H9 (cell line): ENCODE measurements at regions not wholly inside any gene's neighbourhood (a gene's known extent, or its start where the extent isn't known, plus 50 kb on each side); places are given as distances from the start of the nearest gene placed in this dataset.

Source experiments
- DNase-seq: peaks from one replicate; pipeline ENCODE4 v3.0.0-alpha.2; 2017
- H2AFZ ChIP-seq: one replicate; pipeline ENCODE4 v1.6.1; 2013; ENCODE audit warnings: mild to moderate bottlenecking, low read length, control low read depth, moderate library complexity
- H2AK5ac ChIP-seq: 2 replicates; pipeline ENCODE4 v1.6.1; 2013; ENCODE audit warnings: low read length, control low read depth, mixed read lengths; ENCODE audit not compliant: insufficient read length
- H2BK120ac ChIP-seq: one replicate; pipeline ENCODE4 v1.6.1; 2013; ENCODE audit warnings: low read depth, mild to moderate bottlenecking, low read length, control low read depth, inconsistent platforms; ENCODE audit not compliant: poor library complexity, severe bottlenecking
- H2BK12ac ChIP-seq: 2 replicates; pipeline ENCODE4 v1.6.1; 2013; ENCODE audit warnings: low read length, control low read depth, mixed read lengths, low read depth; ENCODE audit not compliant: insufficient read length
- H2BK15ac ChIP-seq: 2 replicates; pipeline ENCODE4 v1.6.1; 2013; ENCODE audit warnings: low read depth, low read length, control low read depth
- H2BK20ac ChIP-seq: one replicate; pipeline ENCODE4 v1.6.1; 2013; ENCODE audit warnings: low read depth, mild to moderate bottlenecking, low read length, control low read depth, inconsistent platforms; ENCODE audit not compliant: poor library complexity, severe bottlenecking
- H2BK5ac ChIP-seq: 2 replicates; pipeline ENCODE4 v1.6.1; 2013; ENCODE audit warnings: low read length, control low read depth, mixed read lengths; ENCODE audit not compliant: insufficient read length
- H3K14ac ChIP-seq: 2 replicates; pipeline ENCODE4 v1.6.1; 2013; ENCODE audit warnings: low read length, control low read depth; ENCODE audit not compliant: insufficient read depth
- H3K18ac ChIP-seq: 2 replicates; pipeline ENCODE4 v1.6.1; 2013; ENCODE audit warnings: low read depth, mild to moderate bottlenecking, mixed read lengths, low read length, control low read depth; ENCODE audit not compliant: insufficient read length
- H3K23ac ChIP-seq: 2 replicates; pipeline ENCODE4 v1.6.1; 2013; ENCODE audit warnings: low read length, control low read depth, mixed read lengths, low read depth; ENCODE audit not compliant: insufficient read length
- H3K23me2 ChIP-seq: 2 replicates; pipeline ENCODE4 v1.6.1; 2013; ENCODE audit warnings: low read depth, mild to moderate bottlenecking, mixed read lengths, low read length, control low read depth; ENCODE audit not compliant: insufficient read length, poor library complexity, severe bottlenecking
- H3K27ac ChIP-seq: 2 replicates; pipeline ENCODE4 v1.5.1; 2013; ENCODE audit warnings: low read length, control low read depth, mixed read lengths, low read depth; ENCODE audit not compliant: insufficient read length
- H3K27me3 ChIP-seq: 2 replicates; pipeline ENCODE4 v1.6.1; 2013; ENCODE audit warnings: low read length, control low read depth, inconsistent platforms; ENCODE audit not compliant: insufficient read depth
- H3K4ac ChIP-seq: 2 replicates; pipeline ENCODE4 v1.6.1; 2013; ENCODE audit warnings: low read depth, mild to moderate bottlenecking, control low read depth, inconsistent platforms, low read length, moderate library complexity
- H3K4me1 ChIP-seq: 2 replicates; pipeline ENCODE4 v1.6.1; 2013; ENCODE audit warnings: low read length, control low read depth, inconsistent platforms; ENCODE audit not compliant: insufficient read depth
- H3K4me2 ChIP-seq: 2 replicates; pipeline ENCODE4 v1.6.1; 2013; ENCODE audit warnings: low read length, control low read depth, mixed read lengths; ENCODE audit not compliant: insufficient read length, insufficient read depth
- H3K56ac ChIP-seq: 2 replicates; pipeline ENCODE4 v1.6.1; 2013; ENCODE audit warnings: low read depth, mild to moderate bottlenecking, mixed read lengths, low read length, control low read depth; ENCODE audit not compliant: insufficient read length
- H3K79me1 ChIP-seq: 2 replicates; pipeline ENCODE4 v1.6.1; 2013; ENCODE audit warnings: low read depth, mild to moderate bottlenecking, moderate library complexity, low read length, control low read depth, inconsistent platforms; ENCODE audit not compliant: insufficient read depth, poor library complexity, severe bottlenecking
- H3K79me2 ChIP-seq: 2 replicates; pipeline ENCODE4 v1.6.1; 2013; ENCODE audit warnings: low read length, control low read depth, inconsistent platforms; ENCODE audit not compliant: insufficient read depth
- H3K9ac ChIP-seq: 2 replicates; pipeline ENCODE4 v1.6.1; 2013; ENCODE audit warnings: low read length, control low read depth, mixed read lengths; ENCODE audit not compliant: insufficient read length; ENCODE audit errors: extremely low read depth
- H3K9me3 ChIP-seq: one replicate; pipeline ENCODE4 v1.6.1; 2013; ENCODE audit warnings: low read depth, low read length, inconsistent platforms; ENCODE audit not compliant: control insufficient read depth
- H3T11ph ChIP-seq: one replicate; pipeline ENCODE4 v1.6.1; 2013; ENCODE audit warnings: mild to moderate bottlenecking, low read length, control low read depth, inconsistent platforms
- H4K20me1 ChIP-seq: one replicate; pipeline ENCODE4 v1.6.1; 2013; ENCODE audit not compliant: control insufficient read depth, insufficient read length, insufficient read depth
- H4K5ac ChIP-seq: 2 replicates; pipeline ENCODE4 v1.6.1; 2013; ENCODE audit warnings: low read depth, mild to moderate bottlenecking, mixed read lengths, low read length, control low read depth; ENCODE audit not compliant: insufficient read length
- H4K8ac ChIP-seq: replicated peaks from 2 replicates; pipeline ENCODE4 v1.6.1; 2013; ENCODE audit warnings: low read length, control low read depth, mixed read lengths, low read depth; ENCODE audit not compliant: insufficient read length
- H4K91ac ChIP-seq: 2 replicates; pipeline ENCODE4 v1.6.1; 2013; ENCODE audit warnings: low read depth, mild to moderate bottlenecking, moderate library complexity, mixed read lengths, low read length, control low read depth; ENCODE audit not compliant: insufficient read length
- H3K27ac Mint-ChIP-seq, 3 experiments: 2 replicates in 2 of 3; 3 replicates in 1 of 3; pipeline ENCODE4 v1.8.0; 2020 to 2021; ENCODE audit warnings: mixed read lengths in 3 of 3, mild to moderate bottlenecking in 1 of 3, moderate library complexity in 1 of 3
- H3K27me3 Mint-ChIP-seq: 2 replicates; pipeline ENCODE4 v1.8.0; 2021; ENCODE audit warnings: low read depth, mild to moderate bottlenecking, moderate library complexity, mixed read lengths
- H3K36me3 Mint-ChIP-seq, 3 experiments: 2 replicates in 2 of 3; 3 replicates in 1 of 3; pipeline ENCODE4 v1.8.0; 2020 to 2021; ENCODE audit warnings: low read depth in 3 of 3, mixed read lengths in 3 of 3; ENCODE audit not compliant: insufficient read depth in 1 of 3
- H3K4me1 Mint-ChIP-seq, 2 experiments: 2 replicates each; pipeline ENCODE4 v1.8.0; 2020; ENCODE audit warnings: mixed read lengths in 2 of 2
- H3K4me3 Mint-ChIP-seq, 2 experiments: 2 replicates in 1 of 2; 3 replicates in 1 of 2; pipeline ENCODE4 v1.8.0; 2020 to 2021; ENCODE audit warnings: mild to moderate bottlenecking in 2 of 2, mixed read lengths in 2 of 2, moderate library complexity in 1 of 2
- H3K9me3 Mint-ChIP-seq, 2 experiments: 2 replicates in 1 of 2; 3 replicates in 1 of 2; pipeline ENCODE4 v1.8.0; 2020; ENCODE audit warnings: mild to moderate bottlenecking in 2 of 2, mixed read lengths in 2 of 2, moderate library complexity in 1 of 2
- CTCF ChIP-seq: fragments of 200-600 bp; sonication (generic); conservative IDR thresholded peaks from 3 replicates; pipeline ENCODE4 v1.8.0; 2021; ENCODE audit warnings: antibody characterized with exemption, mild to moderate bottlenecking
- WGBS: extraction: QIAGEN DNeasy Blood & Tissue Kit; methylation state at CpG from one replicate; pipeline ENCODE4 v1.1.7; 2013; ENCODE audit warnings: missing lambda C conversion rate, low lambda C conversion rate, mixed read lengths; ENCODE audit not compliant: insufficient read length; ENCODE audit errors: extremely low coverage; 5-methylcytosine and 5-hydroxymethylcytosine counted together

- Histone ChIP-seq H3K4ac (no peak overlapping the region), H4K8ac (no peak overlapping the region), H3K27ac (no peak overlapping the region), H3K23me2 (peaks cover 14% of the 10 kb centered on the region), H3K27me3 (no peaks in the 10 kb centered on the region; the same call in 1 of the 2 replicates), H3K4me2 (no peak overlapping the region), H4K91ac (no peak overlapping the region), H3K79me2 (no peaks in the 10 kb centered on the region), H3K14ac (no peak overlapping the region), H3K23ac (no peak overlapping the region), H2BK5ac (no peak overlapping the region), H3K56ac (no peak overlapping the region), H2BK120ac (no peak overlapping the region), H2AFZ (no peak overlapping the region), H2BK20ac (no peak overlapping the region), H3T11ph (no peak overlapping the region), H3K4me1 (peaks cover 13% of the 10 kb centered on the region; the same call in 1 of the 2 replicates), H3K9me3 (no peaks in the 10 kb centered on the region), H2AK5ac (no peak overlapping the region), H3K18ac (no peak overlapping the region), H2BK15ac (no peak overlapping the region), H4K20me1 (no peaks in the 10 kb centered on the region), H3K79me1 (no peaks in the 10 kb centered on the region), H4K5ac (no peak overlapping the region), H2BK12ac (no peak overlapping the region), H3K9ac (no peak overlapping the region)
- Mint-ChIP-seq H3K36me3 (no peaks in the 10 kb centered on the region; a peak in 1 of 7 replicates), H3K9me3 (peaks cover 0 to 2% of the 10 kb centered on the region in 2 experiments; a peak in 2 of 5 replicates), H3K27ac (no peak overlapping the region), H3K27me3 (peaks cover 20% of the 10 kb centered on the region), H3K4me1 (peaks cover 52 to 69% of the 10 kb centered on the region in 2 experiments), H3K4me3 (peak overlapping the region in 1 of 2 experiments; percentile 2; a peak in 2 of 5 replicates)
- TF ChIP-seq CTCF: no peak
- WGBS: no CpG with 5 or more reads among the region's 7 CpGs
- DNase-seq: no peak
Observed at GRCh38 chr10:128537834-128538330, 411.7 kb upstream of the MKI67 start.
